ENCODE measurements at regions not wholly inside any gene's neighbourhood (a gene's known extent, or its start where the extent isn't known, plus 50 kb on each side); places are given as distances from the start of the nearest gene placed in this dataset.
A peak's percentile ranks its signal among the peaks of the same experiment; 100 is the strongest.

DNA sequence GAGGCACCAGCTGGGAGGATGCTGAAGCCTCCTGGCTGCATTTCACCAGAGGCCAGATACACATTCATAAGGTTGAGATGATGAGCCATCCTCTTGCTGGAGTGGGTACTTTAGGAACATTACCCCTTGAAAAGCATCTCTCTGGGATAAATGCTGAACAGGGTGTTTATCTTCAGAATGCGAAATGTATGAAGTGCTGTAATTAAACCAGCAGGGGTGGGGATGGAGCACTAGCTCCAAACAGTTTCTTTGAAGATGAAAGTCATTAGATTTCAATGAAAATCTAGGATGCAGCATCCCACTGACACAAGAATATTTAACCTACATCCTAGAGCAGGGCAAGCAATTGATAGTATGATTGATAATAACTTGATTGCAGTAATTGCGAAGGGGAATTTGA lies 158.1 kb downstream of the CYLD start:
- DNase-seq (ENCODE audit: extremely low spot score, unreplicated experiment): no peak
- no peaks in the 10 kb centered on the region for H3K4me1 Mint-ChIP-seq (ENCODE audit: unreplicated experiment)
- no peaks in the 10 kb centered on the region for H3K36me3 Mint-ChIP-seq (ENCODE audit: unreplicated experiment)
- no peak overlapping the region for H3K27ac Mint-ChIP-seq (ENCODE audit: unreplicated experiment)
- no peak overlapping the region for H3K4me3 Mint-ChIP-seq (ENCODE audit: unreplicated experiment)
- TF ChIP-seq, protein P1, sequence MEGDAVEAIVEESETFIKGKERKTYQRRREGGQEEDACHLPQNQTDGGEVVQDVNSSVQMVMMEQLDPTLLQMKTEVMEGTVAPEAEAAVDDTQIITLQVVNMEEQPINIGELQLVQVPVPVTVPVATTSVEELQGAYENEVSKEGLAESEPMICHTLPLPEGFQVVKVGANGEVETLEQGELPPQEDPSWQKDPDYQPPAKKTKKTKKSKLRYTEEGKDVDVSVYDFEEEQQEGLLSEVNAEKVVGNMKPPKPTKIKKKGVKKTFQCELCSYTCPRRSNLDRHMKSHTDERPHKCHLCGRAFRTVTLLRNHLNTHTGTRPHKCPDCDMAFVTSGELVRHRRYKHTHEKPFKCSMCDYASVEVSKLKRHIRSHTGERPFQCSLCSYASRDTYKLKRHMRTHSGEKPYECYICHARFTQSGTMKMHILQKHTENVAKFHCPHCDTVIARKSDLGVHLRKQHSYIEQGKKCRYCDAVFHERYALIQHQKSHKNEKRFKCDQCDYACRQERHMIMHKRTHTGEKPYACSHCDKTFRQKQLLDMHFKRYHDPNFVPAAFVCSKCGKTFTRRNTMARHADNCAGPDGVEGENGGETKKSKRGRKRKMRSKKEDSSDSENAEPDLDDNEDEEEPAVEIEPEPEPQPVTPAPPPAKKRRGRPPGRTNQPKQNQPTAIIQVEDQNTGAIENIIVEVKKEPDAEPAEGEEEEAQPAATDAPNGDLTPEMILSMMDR (IDR thresholded peaks at IDR 0.05): no peak
- H3K27me3 Mint-ChIP-seq (ENCODE audit: unreplicated experiment): no peaks in the 10 kb centered on the region
- H3K9me3 Mint-ChIP-seq (ENCODE audit: unreplicated experiment): peaks cover 19% of the 10 kb centered on the region

- no peaks in the 10 kb centered on the region for H3K9me3 Mint-ChIP-seq (ENCODE audit: unreplicated experiment)
- DNase-seq (ENCODE audit: extremely low spot score, unreplicated experiment): peak; percentile 60
- H3K36me3 Mint-ChIP-seq (ENCODE audit: unreplicated experiment): no peaks in the 10 kb centered on the region
- no peak overlapping the region for H3K4me3 Mint-ChIP-seq (ENCODE audit: unreplicated experiment)
- H3K27me3 Mint-ChIP-seq (ENCODE audit: unreplicated experiment): no peaks in the 10 kb centered on the region
- TF ChIP-seq, protein P1 (IDR thresholded peaks at IDR 0.05): no peak
- no peaks in the 10 kb centered on the region for H3K4me1 Mint-ChIP-seq (ENCODE audit: unreplicated experiment)
- H3K27ac Mint-ChIP-seq (ENCODE audit: unreplicated experiment): no peak overlapping the region
Observed at GRCh38 chr16:50889746-50890145, 147.9 kb downstream of the CYLD start.

- TF ChIP-seq, protein P1 (IDR thresholded peaks at IDR 0.05): no peak
- Mint-ChIP-seq H3K36me3 (ENCODE audit: unreplicated experiment) (no peaks in the 10 kb centered on the region), H3K4me3 (ENCODE audit: unreplicated experiment) (no peak overlapping the region), H3K27ac (ENCODE audit: unreplicated experiment) (no peak overlapping the region), H3K4me1 (ENCODE audit: unreplicated experiment) (no peaks in the 10 kb centered on the region), H3K9me3 (ENCODE audit: unreplicated experiment) (no peaks in the 10 kb centered on the region), H3K27me3 (ENCODE audit: unreplicated experiment) (no peaks in the 10 kb centered on the region)
- DNase-seq (ENCODE audit: extremely low spot score, unreplicated experiment): peak; percentile 80
Observed at GRCh38 chr16:50889276-50889675, 147.4 kb downstream of the CYLD start.

GRCh38 chr16:50888486-50889261 lies 146.8 kb downstream of the CYLD start:
- Mint-ChIP-seq H3K4me3 (ENCODE audit: unreplicated experiment) (no peak overlapping the region), H3K4me1 (ENCODE audit: unreplicated experiment) (no peaks in the 10 kb centered on the region), H3K27me3 (ENCODE audit: unreplicated experiment) (no peaks in the 10 kb centered on the region), H3K9me3 (ENCODE audit: unreplicated experiment) (no peaks in the 10 kb centered on the region), H3K27ac (ENCODE audit: unreplicated experiment) (no peak overlapping the region), H3K36me3 (ENCODE audit: unreplicated experiment) (no peaks in the 10 kb centered on the region)
- TF ChIP-seq, protein P1 (IDR thresholded peaks at IDR 0.05): no peak
- peak; percentile 63 for DNase-seq (ENCODE audit: extremely low spot score, unreplicated experiment)

- H3K27me3 Mint-ChIP-seq (ENCODE audit: unreplicated experiment): no peaks in the 10 kb centered on the region
- TF ChIP-seq, protein P1 (IDR thresholded peaks at IDR 0.05): no peak
- no peaks in the 10 kb centered on the region for H3K36me3 Mint-ChIP-seq (ENCODE audit: unreplicated experiment)
- H3K27ac Mint-ChIP-seq (ENCODE audit: unreplicated experiment): no peak overlapping the region
- peak; percentile 65 for DNase-seq (ENCODE audit: extremely low spot score, unreplicated experiment)
- H3K4me1 Mint-ChIP-seq (ENCODE audit: unreplicated experiment): no peaks in the 10 kb centered on the region
- no peaks in the 10 kb centered on the region for H3K9me3 Mint-ChIP-seq (ENCODE audit: unreplicated experiment)
- H3K4me3 Mint-ChIP-seq (ENCODE audit: unreplicated experiment): no peak overlapping the region
Observed at GRCh38 chr16:50887500-50888298, 145.8 kb downstream of the CYLD start.
